H9 (cell line): ENCODE measurements at regions not wholly inside any gene's neighbourhood (a gene's known extent, or its start where the extent isn't known, plus 50 kb on each side); places are given as distances from the start of the nearest gene placed in this dataset.

ENCODE experiments used
- DNase-seq: peaks from one replicate; pipeline ENCODE4 v3.0.0-alpha.2; 2017
- H2AFZ ChIP-seq: one replicate; pipeline ENCODE4 v1.6.1; 2013; ENCODE audit warnings: mild to moderate bottlenecking, low read length, control low read depth, moderate library complexity
- H2AK5ac ChIP-seq: 2 replicates; pipeline ENCODE4 v1.6.1; 2013; ENCODE audit warnings: low read length, control low read depth, mixed read lengths; ENCODE audit not compliant: insufficient read length
- H2BK120ac ChIP-seq: one replicate; pipeline ENCODE4 v1.6.1; 2013; ENCODE audit warnings: low read depth, mild to moderate bottlenecking, low read length, control low read depth, inconsistent platforms; ENCODE audit not compliant: poor library complexity, severe bottlenecking
- H2BK12ac ChIP-seq: 2 replicates; pipeline ENCODE4 v1.6.1; 2013; ENCODE audit warnings: low read length, control low read depth, mixed read lengths, low read depth; ENCODE audit not compliant: insufficient read length
- H2BK15ac ChIP-seq: 2 replicates; pipeline ENCODE4 v1.6.1; 2013; ENCODE audit warnings: low read depth, low read length, control low read depth
- H2BK20ac ChIP-seq: one replicate; pipeline ENCODE4 v1.6.1; 2013; ENCODE audit warnings: low read depth, mild to moderate bottlenecking, low read length, control low read depth, inconsistent platforms; ENCODE audit not compliant: poor library complexity, severe bottlenecking
- H2BK5ac ChIP-seq: 2 replicates; pipeline ENCODE4 v1.6.1; 2013; ENCODE audit warnings: low read length, control low read depth, mixed read lengths; ENCODE audit not compliant: insufficient read length
- H3K14ac ChIP-seq: 2 replicates; pipeline ENCODE4 v1.6.1; 2013; ENCODE audit warnings: low read length, control low read depth; ENCODE audit not compliant: insufficient read depth
- H3K18ac ChIP-seq: 2 replicates; pipeline ENCODE4 v1.6.1; 2013; ENCODE audit warnings: low read depth, mild to moderate bottlenecking, mixed read lengths, low read length, control low read depth; ENCODE audit not compliant: insufficient read length
- H3K23ac ChIP-seq: 2 replicates; pipeline ENCODE4 v1.6.1; 2013; ENCODE audit warnings: low read length, control low read depth, mixed read lengths, low read depth; ENCODE audit not compliant: insufficient read length
- H3K23me2 ChIP-seq: 2 replicates; pipeline ENCODE4 v1.6.1; 2013; ENCODE audit warnings: low read depth, mild to moderate bottlenecking, mixed read lengths, low read length, control low read depth; ENCODE audit not compliant: insufficient read length, poor library complexity, severe bottlenecking
- H3K27ac ChIP-seq: 2 replicates; pipeline ENCODE4 v1.5.1; 2013; ENCODE audit warnings: low read length, control low read depth, mixed read lengths, low read depth; ENCODE audit not compliant: insufficient read length
- H3K27me3 ChIP-seq: 2 replicates; pipeline ENCODE4 v1.6.1; 2013; ENCODE audit warnings: low read length, control low read depth, inconsistent platforms; ENCODE audit not compliant: insufficient read depth
- H3K4ac ChIP-seq: 2 replicates; pipeline ENCODE4 v1.6.1; 2013; ENCODE audit warnings: low read depth, mild to moderate bottlenecking, control low read depth, inconsistent platforms, low read length, moderate library complexity
- H3K4me1 ChIP-seq: 2 replicates; pipeline ENCODE4 v1.6.1; 2013; ENCODE audit warnings: low read length, control low read depth, inconsistent platforms; ENCODE audit not compliant: insufficient read depth
- H3K4me2 ChIP-seq: 2 replicates; pipeline ENCODE4 v1.6.1; 2013; ENCODE audit warnings: low read length, control low read depth, mixed read lengths; ENCODE audit not compliant: insufficient read length, insufficient read depth
- H3K56ac ChIP-seq: 2 replicates; pipeline ENCODE4 v1.6.1; 2013; ENCODE audit warnings: low read depth, mild to moderate bottlenecking, mixed read lengths, low read length, control low read depth; ENCODE audit not compliant: insufficient read length
- H3K79me1 ChIP-seq: 2 replicates; pipeline ENCODE4 v1.6.1; 2013; ENCODE audit warnings: low read depth, mild to moderate bottlenecking, moderate library complexity, low read length, control low read depth, inconsistent platforms; ENCODE audit not compliant: insufficient read depth, poor library complexity, severe bottlenecking
- H3K79me2 ChIP-seq: 2 replicates; pipeline ENCODE4 v1.6.1; 2013; ENCODE audit warnings: low read length, control low read depth, inconsistent platforms; ENCODE audit not compliant: insufficient read depth
- H3K9ac ChIP-seq: 2 replicates; pipeline ENCODE4 v1.6.1; 2013; ENCODE audit warnings: low read length, control low read depth, mixed read lengths; ENCODE audit not compliant: insufficient read length; ENCODE audit errors: extremely low read depth
- H3K9me3 ChIP-seq: one replicate; pipeline ENCODE4 v1.6.1; 2013; ENCODE audit warnings: low read depth, low read length, inconsistent platforms; ENCODE audit not compliant: control insufficient read depth
- H3T11ph ChIP-seq: one replicate; pipeline ENCODE4 v1.6.1; 2013; ENCODE audit warnings: mild to moderate bottlenecking, low read length, control low read depth, inconsistent platforms
- H4K20me1 ChIP-seq: one replicate; pipeline ENCODE4 v1.6.1; 2013; ENCODE audit not compliant: control insufficient read depth, insufficient read length, insufficient read depth
- H4K5ac ChIP-seq: 2 replicates; pipeline ENCODE4 v1.6.1; 2013; ENCODE audit warnings: low read depth, mild to moderate bottlenecking, mixed read lengths, low read length, control low read depth; ENCODE audit not compliant: insufficient read length
- H4K8ac ChIP-seq: replicated peaks from 2 replicates; pipeline ENCODE4 v1.6.1; 2013; ENCODE audit warnings: low read length, control low read depth, mixed read lengths, low read depth; ENCODE audit not compliant: insufficient read length
- H4K91ac ChIP-seq: 2 replicates; pipeline ENCODE4 v1.6.1; 2013; ENCODE audit warnings: low read depth, mild to moderate bottlenecking, moderate library complexity, mixed read lengths, low read length, control low read depth; ENCODE audit not compliant: insufficient read length
- H3K27ac Mint-ChIP-seq, 3 experiments: 2 replicates in 2 of 3; 3 replicates in 1 of 3; pipeline ENCODE4 v1.8.0; 2020 to 2021; ENCODE audit warnings: mixed read lengths in 3 of 3, mild to moderate bottlenecking in 1 of 3, moderate library complexity in 1 of 3
- H3K27me3 Mint-ChIP-seq: 2 replicates; pipeline ENCODE4 v1.8.0; 2021; ENCODE audit warnings: low read depth, mild to moderate bottlenecking, moderate library complexity, mixed read lengths
- H3K36me3 Mint-ChIP-seq, 3 experiments: 2 replicates in 2 of 3; 3 replicates in 1 of 3; pipeline ENCODE4 v1.8.0; 2020 to 2021; ENCODE audit warnings: low read depth in 3 of 3, mixed read lengths in 3 of 3; ENCODE audit not compliant: insufficient read depth in 1 of 3
- H3K4me1 Mint-ChIP-seq, 2 experiments: 2 replicates each; pipeline ENCODE4 v1.8.0; 2020; ENCODE audit warnings: mixed read lengths in 2 of 2
- H3K4me3 Mint-ChIP-seq, 2 experiments: 2 replicates in 1 of 2; 3 replicates in 1 of 2; pipeline ENCODE4 v1.8.0; 2020 to 2021; ENCODE audit warnings: mild to moderate bottlenecking in 2 of 2, mixed read lengths in 2 of 2, moderate library complexity in 1 of 2
- H3K9me3 Mint-ChIP-seq, 2 experiments: 2 replicates in 1 of 2; 3 replicates in 1 of 2; pipeline ENCODE4 v1.8.0; 2020; ENCODE audit warnings: mild to moderate bottlenecking in 2 of 2, mixed read lengths in 2 of 2, moderate library complexity in 1 of 2
- CTCF ChIP-seq: fragments of 200-600 bp; sonication (generic); conservative IDR thresholded peaks from 3 replicates; pipeline ENCODE4 v1.8.0; 2021; ENCODE audit warnings: antibody characterized with exemption, mild to moderate bottlenecking
- WGBS: extraction: QIAGEN DNeasy Blood & Tissue Kit; methylation state at CpG from one replicate; pipeline ENCODE4 v1.1.7; 2013; ENCODE audit warnings: missing lambda C conversion rate, low lambda C conversion rate, mixed read lengths; ENCODE audit not compliant: insufficient read length; ENCODE audit errors: extremely low coverage; 5-methylcytosine and 5-hydroxymethylcytosine counted together

DNA sequence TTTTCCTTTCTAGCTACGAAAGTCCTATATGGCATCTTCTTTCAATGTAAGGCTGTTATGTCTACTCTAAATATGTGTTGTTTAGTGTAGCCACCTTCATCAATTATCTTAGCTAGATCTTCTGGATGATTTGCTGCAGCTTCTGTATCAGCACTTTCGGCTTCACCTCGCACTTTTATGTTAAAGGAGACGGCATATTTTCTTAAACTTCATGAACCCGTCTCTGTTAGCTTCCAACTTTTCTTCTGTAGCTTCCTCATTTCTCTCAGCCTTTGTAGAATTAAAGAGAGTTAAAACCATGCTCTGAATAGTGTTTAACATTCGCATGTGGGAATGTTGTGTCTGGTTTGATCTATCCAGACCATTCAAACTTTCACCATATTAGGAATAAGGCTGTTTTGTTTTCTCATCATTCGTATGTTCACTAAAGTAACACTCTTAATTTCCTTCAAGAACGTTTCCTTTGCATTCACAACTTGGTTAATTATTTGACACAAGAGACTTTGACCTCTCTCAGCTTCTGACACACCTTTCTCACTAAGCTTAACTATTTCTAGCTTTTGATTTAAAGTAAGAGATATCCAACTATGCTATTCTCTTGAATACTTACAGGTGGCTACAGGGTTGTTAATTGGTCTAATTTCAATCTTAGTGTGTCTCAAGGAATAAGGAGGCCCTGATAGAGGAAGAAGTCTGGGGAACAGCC lies 476.8 kb downstream of the GABRG1 start:
- Histone ChIP-seq H3K4me2 (no peak overlapping the region), H3K9ac (no peak overlapping the region), H3K56ac (no peak overlapping the region), H3K14ac (no peak overlapping the region), H3K27me3 (no peaks in the 10 kb centered on the region), H3K27ac (no peak overlapping the region), H3K4me1 (no peaks in the 10 kb centered on the region), H4K8ac (no peak overlapping the region), H3K4ac (no peak overlapping the region), H4K5ac (no peak overlapping the region), H2BK5ac (no peak overlapping the region), H4K91ac (no peak overlapping the region), H2BK12ac (no peak overlapping the region), H2AK5ac (no peak overlapping the region), H3K18ac (no peak overlapping the region), H3K79me1 (no peaks in the 10 kb centered on the region), H3K23ac (no peak overlapping the region), H3K23me2 (no peaks in the 10 kb centered on the region), H4K20me1 (no peaks in the 10 kb centered on the region), H2BK15ac (no peak overlapping the region), H3K79me2 (no peaks in the 10 kb centered on the region), H2BK120ac (no peak overlapping the region), H3K9me3 (no peaks in the 10 kb centered on the region), H2AFZ (no peak overlapping the region), H3T11ph (no peak overlapping the region), H2BK20ac (no peak overlapping the region)
- no peak for TF ChIP-seq CTCF
- no peaks in the 10 kb centered on the region for H3K4me1 Mint-ChIP-seq
- no peak overlapping the region for H3K4me3 Mint-ChIP-seq
- H3K27me3 Mint-ChIP-seq = no peaks in the 10 kb centered on the region
- no CpG with 5 or more reads among the region's 8 CpGs for WGBS
- no peak overlapping the region for H3K27ac Mint-ChIP-seq
- H3K9me3 Mint-ChIP-seq = no peaks in the 10 kb centered on the region
- no peaks in the 10 kb centered on the region for H3K36me3 Mint-ChIP-seq
- DNase-seq = no peak
